ENCODE measurements at regions not wholly inside any gene's neighbourhood (a gene's known extent, or its start where the extent isn't known, plus 50 kb on each side); places are given as distances from the start of the nearest gene placed in this dataset.

DNA sequence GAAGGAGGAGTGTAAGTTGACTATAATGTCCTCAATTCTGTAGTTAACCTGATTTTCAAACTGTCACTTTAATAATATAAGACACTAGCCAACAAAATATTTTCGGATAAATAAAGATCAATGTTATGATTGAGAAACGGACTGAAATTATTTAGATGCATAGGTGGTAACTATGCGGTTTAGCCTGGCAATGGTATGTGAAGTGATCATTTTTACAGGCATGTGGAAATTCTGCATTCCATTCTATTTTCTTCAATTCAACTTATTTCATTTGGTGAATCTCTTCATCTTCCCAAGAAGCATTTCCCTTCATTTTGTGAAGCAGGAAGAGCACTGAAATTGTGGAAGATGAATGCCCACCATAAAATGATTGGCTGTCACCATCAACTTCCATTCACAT, 1457.5 kb upstream of the CDH9 start:
- TF ChIP-seq, protein P1, sequence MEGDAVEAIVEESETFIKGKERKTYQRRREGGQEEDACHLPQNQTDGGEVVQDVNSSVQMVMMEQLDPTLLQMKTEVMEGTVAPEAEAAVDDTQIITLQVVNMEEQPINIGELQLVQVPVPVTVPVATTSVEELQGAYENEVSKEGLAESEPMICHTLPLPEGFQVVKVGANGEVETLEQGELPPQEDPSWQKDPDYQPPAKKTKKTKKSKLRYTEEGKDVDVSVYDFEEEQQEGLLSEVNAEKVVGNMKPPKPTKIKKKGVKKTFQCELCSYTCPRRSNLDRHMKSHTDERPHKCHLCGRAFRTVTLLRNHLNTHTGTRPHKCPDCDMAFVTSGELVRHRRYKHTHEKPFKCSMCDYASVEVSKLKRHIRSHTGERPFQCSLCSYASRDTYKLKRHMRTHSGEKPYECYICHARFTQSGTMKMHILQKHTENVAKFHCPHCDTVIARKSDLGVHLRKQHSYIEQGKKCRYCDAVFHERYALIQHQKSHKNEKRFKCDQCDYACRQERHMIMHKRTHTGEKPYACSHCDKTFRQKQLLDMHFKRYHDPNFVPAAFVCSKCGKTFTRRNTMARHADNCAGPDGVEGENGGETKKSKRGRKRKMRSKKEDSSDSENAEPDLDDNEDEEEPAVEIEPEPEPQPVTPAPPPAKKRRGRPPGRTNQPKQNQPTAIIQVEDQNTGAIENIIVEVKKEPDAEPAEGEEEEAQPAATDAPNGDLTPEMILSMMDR (conservative IDR thresholded peaks at IDR 0.05; ENCODE audit: low read depth in 2 of 2): no peak
- no peak for TF ChIP-seq POLR2AphosphoS5 (IDR thresholded peaks at IDR 0.05; ENCODE audit: low read depth)

Measured in GM23338 (cell line).